UCSD-AML1 (cell line): ENCODE measurements at regions not wholly inside any gene's neighbourhood (a gene's known extent, or its start where the extent isn't known, plus 50 kb on each side); places are given as distances from the start of the nearest gene placed in this dataset.

Experiments
- DNase-seq: peaks from one replicate; lab custom pipeline; 2025; ENCODE audit not compliant: unreplicated experiment; lab: John Stamatoyannopoulos, UW

- DNase-seq: no peak
Observed at GRCh38 chr4:4641661-4642495, 100.0 kb upstream of the STX18 start.

- DNase-seq: no peak
Observed at GRCh38 chr4:4641254-4641653, 99.4 kb upstream of the STX18 start.

- DNase-seq: no peak
Observed at GRCh38 chr4:4640692-4641091, 98.8 kb upstream of the STX18 start.

DNA sequence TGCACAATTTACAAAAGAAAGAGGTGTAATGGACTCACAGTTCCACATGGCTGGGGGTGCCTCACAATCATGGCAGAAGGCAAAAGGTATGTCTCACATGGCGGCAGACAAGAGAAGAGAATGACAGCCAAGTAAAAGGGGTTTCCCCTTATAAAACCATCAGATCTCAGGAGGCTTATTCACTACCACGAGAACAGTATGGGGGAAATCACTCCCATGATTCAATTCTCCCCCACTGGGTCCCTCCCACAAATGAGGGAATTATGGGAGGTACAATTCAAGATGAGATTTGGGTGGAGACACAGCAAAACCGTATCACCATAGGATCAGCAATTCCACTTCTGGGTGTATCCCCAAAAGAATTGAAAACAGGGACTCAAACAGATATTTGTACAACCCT lies 97.5 kb upstream of the STX18 start:
- DNase-seq: no peak

DNA sequence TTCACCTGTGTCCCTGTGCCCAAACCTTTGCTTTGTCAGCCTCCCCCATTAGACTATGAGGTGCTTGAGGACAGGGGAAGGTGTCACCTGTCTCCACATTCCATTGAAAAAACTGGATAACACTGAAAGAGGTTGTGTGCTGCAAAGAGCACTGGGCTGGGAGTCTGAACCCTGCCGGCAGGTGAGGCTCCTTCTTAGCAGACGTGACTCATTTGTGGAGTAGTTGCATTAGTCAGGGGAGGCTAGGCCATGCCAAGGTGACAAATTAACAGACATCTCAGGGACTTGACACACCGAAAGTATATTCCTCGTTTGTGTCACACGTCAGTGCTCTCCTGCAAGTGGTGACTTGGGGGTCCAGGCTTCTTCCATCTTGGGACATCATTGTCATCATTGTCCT lies 95.9 kb upstream of the STX18 start:
- no peak for DNase-seq

- DNase-seq: no peak
Observed at GRCh38 chr4:4633431-4633830, 91.6 kb upstream of the STX18 start.

DNA sequence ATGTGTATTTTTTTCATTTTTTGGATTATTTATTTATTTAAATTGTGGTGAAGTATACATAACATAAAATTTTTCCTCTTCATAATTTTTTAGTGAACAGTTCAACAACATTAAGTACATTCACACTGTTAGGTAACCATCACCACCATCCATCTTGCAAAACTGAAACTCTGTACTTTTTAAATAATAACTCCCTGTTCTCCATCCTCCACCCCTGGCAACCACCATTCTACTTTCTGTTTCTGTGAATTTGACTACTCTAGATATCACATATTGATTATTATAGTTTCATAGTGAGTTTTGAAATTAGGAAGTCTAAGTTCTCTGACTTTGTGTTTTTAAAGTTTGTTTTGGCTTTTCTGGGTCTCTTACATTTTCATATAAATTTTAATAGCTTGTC lies 89.3 kb upstream of the STX18 start:
- no peak for DNase-seq

GRCh38 chr4:4627906-4628305 lies 86.1 kb upstream of the STX18 start:
- no peak for DNase-seq

- no peak for DNase-seq
Observed at GRCh38 chr4:4627111-4627510, 85.3 kb upstream of the STX18 start.

DNA sequence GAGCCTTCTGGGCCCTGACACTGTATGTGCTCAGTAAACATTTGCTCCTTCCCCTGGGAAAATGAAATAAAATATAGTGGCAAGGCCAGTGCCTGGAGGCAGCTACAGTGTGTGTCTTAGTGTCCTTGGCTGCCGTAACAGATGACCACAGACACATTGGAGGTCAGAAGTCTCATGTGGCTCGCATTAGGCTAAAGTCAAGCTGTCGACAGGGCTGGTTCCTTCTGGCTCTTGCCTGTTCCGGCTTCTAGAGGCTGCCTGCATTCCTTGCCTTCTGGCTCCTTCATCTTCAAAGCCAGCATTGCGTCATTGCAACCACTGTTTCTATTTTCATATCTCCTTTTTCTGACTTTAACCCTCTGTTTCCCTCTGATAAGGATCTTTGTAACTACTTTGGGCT lies 83.6 kb upstream of the STX18 start:
- no peak for DNase-seq

- no peak for DNase-seq
Observed at GRCh38 chr4:4624276-4624897, 82.5 kb upstream of the STX18 start.

GRCh38 chr4:4619821-4620220 lies 78.0 kb upstream of the STX18 start:
- DNase-seq: no peak

DNA sequence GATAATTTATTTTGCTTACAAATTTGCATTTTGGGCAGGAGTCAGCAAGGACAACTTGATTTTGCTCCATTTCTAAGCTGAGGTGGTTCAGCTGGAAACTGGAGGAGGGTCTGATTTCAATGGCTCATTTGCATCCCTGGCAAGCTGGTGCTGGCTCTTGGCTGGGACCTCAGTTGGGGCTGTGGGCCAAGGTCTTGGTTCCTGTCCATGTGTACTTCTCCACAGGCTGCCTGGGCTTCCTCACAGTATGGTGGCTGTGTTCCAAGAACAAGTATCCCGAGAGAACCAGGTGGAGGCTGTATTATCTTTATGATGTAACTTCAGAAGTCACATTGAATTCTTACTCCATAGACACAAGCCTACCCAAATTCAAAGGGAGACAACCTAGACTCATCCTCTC lies 77.0 kb upstream of the STX18 start:
- no peak for DNase-seq

GRCh38 chr4:4614925-4615678 lies 73.3 kb upstream of the STX18 start:
- DNase-seq: no peak

DNA sequence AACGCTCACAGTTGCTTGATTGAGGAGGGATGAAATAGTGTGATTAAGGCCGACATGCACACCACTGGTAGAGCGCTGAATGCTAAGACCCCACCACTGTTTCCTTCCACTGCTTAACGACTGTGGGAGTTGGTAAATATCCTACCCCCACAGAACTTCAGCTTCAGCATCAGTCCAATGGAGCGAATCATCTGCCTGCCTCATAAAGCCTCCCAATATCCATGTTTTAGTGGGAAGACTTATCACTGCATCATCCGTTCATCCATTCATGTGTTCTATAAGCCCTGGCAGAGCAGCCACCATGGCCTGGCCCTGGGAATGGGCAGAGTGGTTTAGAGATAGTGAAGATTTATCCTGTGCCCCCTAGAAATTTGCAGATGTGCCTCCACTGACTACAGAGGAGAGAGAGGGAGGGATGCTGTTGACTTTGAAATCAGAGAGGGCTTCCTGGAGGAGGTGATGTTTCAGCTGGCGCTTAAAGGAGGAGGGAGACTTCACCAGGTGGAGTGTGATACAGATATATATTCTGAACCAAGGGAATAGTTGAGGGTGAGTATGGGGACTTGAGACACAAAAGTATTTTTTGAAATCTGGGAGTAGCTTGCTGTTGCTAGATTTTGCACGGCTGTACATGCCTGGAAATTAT lies 71.9 kb upstream of the STX18 start:
- DNase-seq: no peak

DNA sequence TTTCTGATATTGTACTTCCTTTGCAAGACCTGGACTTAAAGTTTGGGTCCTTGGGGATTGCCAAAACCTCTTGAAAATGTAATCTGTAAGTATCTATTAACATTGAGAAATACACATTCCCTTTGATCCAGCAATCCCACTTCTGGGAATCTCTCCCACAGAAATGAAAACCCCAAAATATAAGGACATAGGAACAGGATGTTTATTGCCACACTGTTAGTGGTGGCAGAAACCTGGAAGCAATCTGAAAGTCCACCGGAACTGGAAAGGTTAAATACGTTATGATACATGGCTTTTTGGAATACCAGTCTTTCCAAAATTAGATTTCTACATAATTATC lies 71.2 kb upstream of the STX18 start:
- no peak for DNase-seq

DNA sequence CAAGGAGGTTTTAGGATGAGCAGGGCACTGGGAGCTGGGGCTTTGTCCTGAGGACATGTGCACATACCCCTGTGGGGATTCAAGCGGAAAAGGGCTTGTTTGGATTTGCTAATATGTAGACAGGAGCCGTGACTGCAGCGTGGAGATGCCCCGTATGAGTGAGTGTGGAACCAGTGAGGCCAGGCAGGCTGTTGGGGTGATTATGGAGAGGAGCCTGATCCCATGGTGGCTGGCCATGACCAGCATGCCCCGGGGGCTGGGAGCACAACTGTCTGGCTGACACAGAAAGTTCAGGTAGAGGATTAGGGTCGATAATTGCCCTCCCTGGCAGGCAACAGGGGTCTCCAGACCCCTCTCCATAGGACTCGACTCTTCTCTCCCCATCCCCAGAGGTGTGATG lies 68.8 kb upstream of the STX18 start:
- no peak for DNase-seq

- no peak for DNase-seq
Observed at GRCh38 chr4:4609622-4610334, 67.9 kb upstream of the STX18 start.

- no peak for DNase-seq
Observed at GRCh38 chr4:4608214-4608537, 66.3 kb upstream of the STX18 start.

DNA sequence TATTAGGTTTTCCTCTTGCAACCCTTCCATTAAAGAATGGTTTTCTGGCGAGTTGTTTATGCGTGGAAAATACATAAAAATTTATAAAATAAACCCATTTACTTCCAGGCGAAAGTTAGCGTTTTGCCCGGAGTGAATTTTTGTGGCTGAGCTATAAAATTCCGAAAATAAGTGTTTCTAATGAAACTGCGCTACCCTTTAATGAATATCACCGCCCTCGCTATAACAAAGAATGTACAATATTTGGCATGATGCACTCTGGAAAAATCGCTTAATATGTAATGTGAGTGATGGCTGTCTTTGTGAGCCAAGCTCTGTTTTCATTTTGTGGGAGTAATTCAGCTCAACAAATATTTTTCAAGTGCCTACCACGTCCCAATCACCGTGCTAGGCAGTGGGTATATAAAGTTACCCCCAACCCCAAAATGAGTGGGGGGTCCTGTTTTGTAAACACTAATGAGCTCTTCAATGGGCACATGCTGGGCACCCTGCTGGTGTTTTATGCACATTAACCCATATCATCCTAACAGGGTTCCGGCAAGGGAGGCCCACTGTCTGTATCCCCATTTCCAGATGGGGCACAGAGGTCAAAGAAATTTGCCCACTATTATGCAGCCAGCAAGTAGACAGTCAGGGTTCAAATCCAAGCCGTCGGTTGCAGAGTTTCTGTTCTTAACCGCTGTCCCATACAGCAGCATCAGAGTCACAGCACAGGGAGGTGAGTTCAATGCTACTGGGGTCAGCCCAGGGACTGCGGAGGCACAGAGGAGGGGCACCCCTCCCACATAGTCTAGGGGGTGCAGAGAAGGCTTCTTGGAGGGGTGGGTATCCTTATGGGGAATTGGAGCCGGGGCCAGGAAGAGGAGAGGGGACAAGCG lies 65.7 kb upstream of the STX18 start:
- DNase-seq: no peak
